Sigmoid colon (tissue), 4 donors: ENCODE measurements at regions not wholly inside any gene's neighbourhood (a gene's known extent, or its start where the extent isn't known, plus 50 kb on each side); places are given as distances from the start of the nearest gene placed in this dataset.

ENCODE experiments used
- CTCF ChIP-seq, 4 experiments: fragments of 450-650 bp in 3 of 4; fragments of 200-600 bp in 1 of 4; IDR thresholded peaks; one replicate each; pipeline ENCODE4 v1.5.1; 2016 to 2019; ENCODE audit warnings: antibody characterized with exemption in 4 of 4, mild to moderate bottlenecking in 3 of 4, moderate library complexity in 2 of 4
- POLR2A ChIP-seq, 2 donors: fragments of 450-650 bp; IDR thresholded peaks; one replicate each; pipeline ENCODE4 v1.6.1; 2016; ENCODE audit warnings: antibody characterized with exemption in 2 of 2, mild to moderate bottlenecking in 2 of 2, moderate library complexity in 2 of 2
- POLR2AphosphoS5 ChIP-seq, 4 donors: sonication (generic); formaldehyde crosslinking; IDR thresholded peaks; one replicate each; pipeline ENCODE4 v1.6.1; 2017; ENCODE audit warnings: antibody characterized with exemption in 4 of 4

DNA sequence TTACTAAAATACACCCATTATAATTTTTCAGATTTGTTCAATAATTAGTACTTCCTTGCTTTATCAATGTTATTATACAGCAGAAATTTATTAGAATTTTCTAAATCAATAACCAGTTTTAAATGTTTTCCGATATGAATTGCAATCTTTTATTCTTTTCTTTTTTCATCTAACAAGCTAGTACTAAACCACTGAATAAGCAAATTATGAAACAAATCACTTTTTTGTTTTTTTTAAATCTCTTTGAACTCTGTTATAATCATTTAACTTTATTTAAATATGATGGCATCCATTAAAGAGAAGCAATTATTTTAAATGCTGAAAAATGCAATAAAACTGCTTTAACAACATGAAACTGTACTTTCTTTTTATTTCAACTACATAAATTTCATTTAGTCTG, 59.7 kb downstream of the HYCC1 start:
- TF ChIP-seq POLR2AphosphoS5 (IDR thresholded peaks at IDR 0.05), result no peak
- no peak for TF ChIP-seq POLR2A (IDR thresholded peaks at IDR 0.05)
- no peak for TF ChIP-seq CTCF (IDR thresholded peaks at IDR 0.05)
